GM12878 (cell line): ENCODE measurements at regions not wholly inside any gene's neighbourhood (a gene's known extent, or its start where the extent isn't known, plus 50 kb on each side); places are given as distances from the start of the nearest gene placed in this dataset.

Experiments used
- ATAC-seq: fragments of 200-7000 bp; cut with Tn5 transposase; 3 replicates; pipeline ENCODE4 v1.9.1; 2020; ENCODE audit warnings: mild to moderate bottlenecking, moderate library complexity
- BruUV-seq: library from RNA; stranded (reverse); fragments of 400-500 nt; replicated peaks from 2 replicates; lab custom pipeline; 2021; lab: Mats Ljungman, UMichigan
- CTCF ChIA-PET: fragments of 300-600 bp; sonication (Branson Sonifier 250); formaldehyde crosslinking; extraction: SDS; loops from one replicate; lab custom pipeline; 2021; ENCODE audit warnings: inconsistent platforms; lab: Yijun Ruan, JAX
- POLR2A ChIA-PET: fragments of 350-600 bp; formaldehyde crosslinking; extraction: SDS; loops from one replicate; lab custom pipeline; 2021; ENCODE audit warnings: inconsistent platforms; lab: Charles Lee
- RAD21 ChIA-PET: fragments of 300-600 bp; sonication (Branson Sonifier 250); formaldehyde crosslinking; loops from one replicate; lab custom pipeline; 2023; ENCODE audit warnings: antibody characterized with exemption; ENCODE audit not compliant: unreplicated experiment; lab: Charles Lee
- SMC1A ChIA-PET: fragments of 300-600 bp; sonication (Branson Sonifier 250); formaldehyde crosslinking; loops from one replicate; lab custom pipeline; 2023; ENCODE audit not compliant: unreplicated experiment, uncharacterized antibody; lab: Charles Lee
- DNase-seq: peaks from one replicate; pipeline ENCODE4 v3.0.0-alpha.2; 2011; ENCODE audit warnings: low read depth, low spot score
- FAIRE-seq: peaks from 3 replicates; lab custom pipeline; 2011; peaks lifted over from hg19 to GRCh38; lab: Jason Lieb, UNC
- H2AFZ ChIP-seq: 2 replicates; pipeline ENCODE4 v1.6.0; 2011; ENCODE audit warnings: low read depth, low read length, control low read depth; ENCODE audit not compliant: control insufficient read depth
- H3K27ac ChIP-seq: 2 replicates; pipeline ENCODE4 v1.5.1; 2011; ENCODE audit warnings: control low read depth; ENCODE audit not compliant: control insufficient read depth, insufficient read depth
- H3K27me3 ChIP-seq, 2 experiments: replicated peaks in 1 of 2; 2 replicates each; pipeline versions ENCODE4 v1.6.0 to v1.6.1; 2011; ENCODE audit warnings: low read length in 1 of 2; ENCODE audit not compliant: control insufficient read depth in 2 of 2, insufficient read depth in 2 of 2
- H3K36me3 ChIP-seq, 2 experiments: 2 replicates each; pipeline ENCODE4 v1.5.1; 2011; ENCODE audit warnings: low read length in 1 of 2; ENCODE audit not compliant: control insufficient read depth in 2 of 2, insufficient read depth in 2 of 2
- H3K4me1 ChIP-seq: 2 replicates; pipeline ENCODE4 v1.6.1; 2011; ENCODE audit warnings: mild to moderate bottlenecking, low read length, moderate library complexity, mixed read lengths; ENCODE audit not compliant: control insufficient read depth, insufficient read depth
- H3K4me2 ChIP-seq: 2 replicates; pipeline ENCODE4 v1.6.0; 2011; ENCODE audit warnings: control low read depth; ENCODE audit not compliant: control insufficient read depth, insufficient read depth
- H3K4me3 ChIP-seq: fragments of 200-600 bp; sonication (generic); 2 replicates; pipeline ENCODE4 v1.5.1; 2016
- H3K79me2 ChIP-seq: 2 replicates; pipeline ENCODE4 v1.6.0; 2011; ENCODE audit warnings: low read length; ENCODE audit not compliant: control insufficient read depth, insufficient read depth
- H3K9ac ChIP-seq: 2 replicates; pipeline ENCODE4 v1.8.0; 2011; ENCODE audit warnings: low read length, control low read depth, mixed read lengths; ENCODE audit not compliant: control insufficient read depth, insufficient read depth
- H3K9me3 ChIP-seq: replicated peaks from 3 replicates; pipeline ENCODE4 v1.5.1; 2011; ENCODE audit warnings: mild to moderate bottlenecking, low read length; ENCODE audit not compliant: control insufficient read depth, insufficient read depth
- H4K20me1 ChIP-seq: 2 replicates; pipeline ENCODE4 v1.6.0; 2011; ENCODE audit not compliant: control insufficient read depth, insufficient read depth
- ASH2L ChIP-seq: fragments of 300-600, 200-600 bp; sonication (generic); IDR thresholded peaks from 2 replicates; pipeline ENCODE4 v1.6.1; 2017; ENCODE audit warnings: low read depth, mild to moderate bottlenecking, borderline replicate concordance
- BMI1 ChIP-seq: fragments of 450-650 bp; IDR thresholded peaks from 2 replicates; pipeline ENCODE4 v1.6.1; 2016; ENCODE audit warnings: mild to moderate bottlenecking, moderate library complexity, borderline replicate concordance
- BRCA1 ChIP-seq: IDR thresholded peaks from 2 replicates; pipeline ENCODE4 v1.6.1; 2011; ENCODE audit warnings: low read depth, low read length, improper control_type of control experiment
- CHD4 ChIP-seq: fragments of 200-600 bp; sonication (generic); IDR thresholded peaks from 2 replicates; pipeline ENCODE4 v1.6.1; 2016; ENCODE audit warnings: mild to moderate bottlenecking
- FOXM1 ChIP-seq: IDR thresholded peaks from 2 replicates; pipeline ENCODE4 v1.6.1; 2012; ENCODE audit warnings: low read depth, mild to moderate bottlenecking, inconsistent platforms, low read length, moderate library complexity
- MYB ChIP-seq: fragments of 150-350 bp; IDR thresholded peaks from 2 replicates; pipeline ENCODE4 v1.6.1; 2014; ENCODE audit warnings: mild to moderate bottlenecking, low read depth, low read length, borderline replicate concordance
- NFXL1 ChIP-seq: fragments of 450-650 bp; IDR thresholded peaks from 2 replicates; pipeline ENCODE4 v1.6.1; 2017; ENCODE audit warnings: antibody characterized with exemption, mild to moderate bottlenecking, borderline replicate concordance
- NFYB ChIP-seq: IDR thresholded peaks from 2 replicates; pipeline ENCODE4 v1.6.1; 2011; ENCODE audit warnings: low read depth, mild to moderate bottlenecking, low read length, improper control_type of control experiment, moderate library complexity; ENCODE audit not compliant: insufficient read depth
- POLR2A ChIP-seq: IDR thresholded peaks from 2 replicates; pipeline ENCODE4 v1.6.1; 2011; ENCODE audit warnings: low read depth, mild to moderate bottlenecking, low read length
- POLR2AphosphoS2 ChIP-seq: IDR thresholded peaks from 2 replicates; pipeline ENCODE4 v1.6.1; 2011; ENCODE audit warnings: low read depth, mild to moderate bottlenecking, low read length, improper control_type of control experiment, moderate library complexity
- SMARCA5 ChIP-seq: fragments of 450-650 bp; IDR thresholded peaks from 2 replicates; pipeline ENCODE4 v1.6.1; 2017; ENCODE audit warnings: mild to moderate bottlenecking
- SPI1 ChIP-seq: IDR thresholded peaks from 2 replicates; pipeline ENCODE4 v1.6.1; 2011; ENCODE audit warnings: low read depth, mild to moderate bottlenecking, low read length, moderate library complexity, borderline replicate concordance; ENCODE audit not compliant: insufficient read depth
- SREBF2 ChIP-seq: IDR thresholded peaks from 2 replicates; pipeline ENCODE4 v1.6.1; 2012; ENCODE audit warnings: mild to moderate bottlenecking, low read length
- STAT3 ChIP-seq: IDR thresholded peaks from 2 replicates; pipeline ENCODE4 v1.6.1; 2011; ENCODE audit warnings: low read depth, low read length, improper control_type of control experiment
- TARDBP ChIP-seq: IDR thresholded peaks from 2 replicates; pipeline ENCODE4 v1.6.1; 2016; ENCODE audit warnings: borderline replicate concordance
- TCF7 ChIP-seq: IDR thresholded peaks from 2 replicates; pipeline ENCODE4 v1.6.1; 2014; ENCODE audit warnings: antibody characterized with exemption, borderline replicate concordance
- ZSCAN29 ChIP-seq: fragments of 450-650 bp; IDR thresholded peaks from 2 replicates; pipeline ENCODE4 v1.6.1; 2017; ENCODE audit warnings: mild to moderate bottlenecking, moderate library complexity
- WGBS: methylation state at CpG from one replicate; pipeline ENCODE4 v1.1.6; 2016; ENCODE audit warnings: low lambda C conversion rate; ENCODE audit not compliant: insufficient replicate concordance, insufficient coverage; ENCODE audit errors: missing lambda C conversion rate; 5-methylcytosine and 5-hydroxymethylcytosine counted together
- in situ Hi-C: fragments of 300-500 bp; cut with MboI; formaldehyde crosslinking; loops from 9 replicates; pipeline ENCODE4 v1.14.3; 2018; ENCODE audit warnings: mixed read lengths
- intact Hi-C: fragments of 100-400 bp; cut with micrococcal nuclease; formaldehyde crosslinking; loops from one replicate; pipeline ENCODE4 v1.14.2; 2022; ENCODE audit not compliant: unreplicated experiment
- TF ChIP-seq, protein P1 (sequence below): fragments of 450-650 bp; IDR thresholded peaks from 2 replicates; pipeline ENCODE4 v1.6.1; 2016; ENCODE audit warnings: mild to moderate bottlenecking
- TF ChIP-seq, protein P2 (sequence below): IDR thresholded peaks from 2 replicates; pipeline ENCODE4 v1.6.1; 2011; ENCODE audit warnings: borderline replicate concordance, low read depth, mild to moderate bottlenecking, moderate library complexity, mixed read lengths, low read length; ENCODE audit not compliant: insufficient read depth; ENCODE audit errors: extremely low read length
- TF ChIP-seq, protein P3 (sequence below): fragments of 150-350 bp; IDR thresholded peaks from 2 replicates; pipeline ENCODE4 v1.6.1; 2016; ENCODE audit warnings: low read depth, low read length

DNA sequence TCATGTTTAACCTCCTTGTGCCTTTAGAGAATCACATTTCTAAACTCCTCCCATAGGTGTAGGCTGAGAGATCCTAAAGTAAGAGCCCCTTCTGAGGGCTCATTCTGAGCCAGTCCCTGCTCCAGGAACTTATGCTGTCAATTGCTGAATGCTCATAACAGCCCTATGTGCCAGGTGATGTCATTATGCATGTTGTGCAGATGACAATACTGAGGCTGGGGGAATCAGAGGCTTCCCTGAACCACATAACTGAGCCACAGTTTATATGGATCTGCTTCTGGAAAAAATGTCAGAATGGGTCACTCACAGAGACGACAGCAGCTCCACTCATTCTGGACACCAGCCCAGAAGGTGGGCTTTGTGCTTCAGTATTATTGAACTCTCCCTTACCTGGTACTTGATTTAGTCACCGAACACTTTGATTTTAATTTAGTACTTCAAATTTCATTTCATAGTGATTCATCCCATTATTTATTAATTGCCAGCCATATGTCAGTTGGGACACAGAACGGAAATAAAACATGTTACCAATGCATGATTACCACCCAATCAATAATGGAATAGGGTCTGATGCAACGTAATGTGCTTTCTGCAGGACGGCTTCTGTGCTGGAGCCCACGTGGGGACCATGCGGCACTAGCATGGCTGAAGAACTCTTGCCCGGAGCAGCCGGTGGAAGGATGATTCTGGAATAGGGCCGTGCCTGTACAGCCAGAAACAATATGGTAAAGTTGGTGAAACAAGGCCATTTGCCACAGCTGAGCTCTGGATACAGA, 406.3 kb downstream of the IRX1 start:
- SMC1A ChIA-PET = no interaction called here
- Histone ChIP-seq H2AFZ (no peak overlapping the region), H3K27me3 (no peaks in the 10 kb centered on the region), H3K4me3 (no peak overlapping the region), H3K79me2 (no peaks in the 10 kb centered on the region), H4K20me1 (no peaks in the 10 kb centered on the region), H3K4me2 (no peak overlapping the region), H3K9me3 (no peaks in the 10 kb centered on the region; the same call in 2 of the 3 replicates), H3K9ac (no peak overlapping the region), H3K36me3 (no peaks in the 10 kb centered on the region), H3K4me1 (no peaks in the 10 kb centered on the region), H3K27ac (no peak overlapping the region)
- RAD21 ChIA-PET = no interaction called here
- WGBS = 39% methylated on average over 10 of the region's 10 CpGs
- CTCF ChIA-PET = no interaction called here
- intact Hi-C loops (no loop called here), in situ Hi-C loops (no loop called here)
- BruUV-seq = no TSS peak
- TF ChIP-seq SMARCA5 = no peak
- TF ChIP-seq, protein P1, sequence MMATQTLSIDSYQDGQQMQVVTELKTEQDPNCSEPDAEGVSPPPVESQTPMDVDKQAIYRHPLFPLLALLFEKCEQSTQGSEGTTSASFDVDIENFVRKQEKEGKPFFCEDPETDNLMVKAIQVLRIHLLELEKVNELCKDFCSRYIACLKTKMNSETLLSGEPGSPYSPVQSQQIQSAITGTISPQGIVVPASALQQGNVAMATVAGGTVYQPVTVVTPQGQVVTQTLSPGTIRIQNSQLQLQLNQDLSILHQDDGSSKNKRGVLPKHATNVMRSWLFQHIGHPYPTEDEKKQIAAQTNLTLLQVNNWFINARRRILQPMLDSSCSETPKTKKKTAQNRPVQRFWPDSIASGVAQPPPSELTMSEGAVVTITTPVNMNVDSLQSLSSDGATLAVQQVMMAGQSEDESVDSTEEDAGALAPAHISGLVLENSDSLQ = no peak
- no peak for TF ChIP-seq BMI1
- TF ChIP-seq SPI1 = no peak
- no peak for TF ChIP-seq BRCA1
- no peak for TF ChIP-seq NFXL1
- no peak for TF ChIP-seq TCF7
- TF ChIP-seq ASH2L = no peak
- TF ChIP-seq, protein P2, sequence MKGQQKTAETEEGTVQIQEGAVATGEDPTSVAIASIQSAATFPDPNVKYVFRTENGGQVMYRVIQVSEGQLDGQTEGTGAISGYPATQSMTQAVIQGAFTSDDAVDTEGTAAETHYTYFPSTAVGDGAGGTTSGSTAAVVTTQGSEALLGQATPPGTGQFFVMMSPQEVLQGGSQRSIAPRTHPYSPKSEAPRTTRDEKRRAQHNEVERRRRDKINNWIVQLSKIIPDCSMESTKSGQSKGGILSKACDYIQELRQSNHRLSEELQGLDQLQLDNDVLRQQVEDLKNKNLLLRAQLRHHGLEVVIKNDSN = no peak
- TF ChIP-seq NFYB = no peak
- TF ChIP-seq, protein P3, sequence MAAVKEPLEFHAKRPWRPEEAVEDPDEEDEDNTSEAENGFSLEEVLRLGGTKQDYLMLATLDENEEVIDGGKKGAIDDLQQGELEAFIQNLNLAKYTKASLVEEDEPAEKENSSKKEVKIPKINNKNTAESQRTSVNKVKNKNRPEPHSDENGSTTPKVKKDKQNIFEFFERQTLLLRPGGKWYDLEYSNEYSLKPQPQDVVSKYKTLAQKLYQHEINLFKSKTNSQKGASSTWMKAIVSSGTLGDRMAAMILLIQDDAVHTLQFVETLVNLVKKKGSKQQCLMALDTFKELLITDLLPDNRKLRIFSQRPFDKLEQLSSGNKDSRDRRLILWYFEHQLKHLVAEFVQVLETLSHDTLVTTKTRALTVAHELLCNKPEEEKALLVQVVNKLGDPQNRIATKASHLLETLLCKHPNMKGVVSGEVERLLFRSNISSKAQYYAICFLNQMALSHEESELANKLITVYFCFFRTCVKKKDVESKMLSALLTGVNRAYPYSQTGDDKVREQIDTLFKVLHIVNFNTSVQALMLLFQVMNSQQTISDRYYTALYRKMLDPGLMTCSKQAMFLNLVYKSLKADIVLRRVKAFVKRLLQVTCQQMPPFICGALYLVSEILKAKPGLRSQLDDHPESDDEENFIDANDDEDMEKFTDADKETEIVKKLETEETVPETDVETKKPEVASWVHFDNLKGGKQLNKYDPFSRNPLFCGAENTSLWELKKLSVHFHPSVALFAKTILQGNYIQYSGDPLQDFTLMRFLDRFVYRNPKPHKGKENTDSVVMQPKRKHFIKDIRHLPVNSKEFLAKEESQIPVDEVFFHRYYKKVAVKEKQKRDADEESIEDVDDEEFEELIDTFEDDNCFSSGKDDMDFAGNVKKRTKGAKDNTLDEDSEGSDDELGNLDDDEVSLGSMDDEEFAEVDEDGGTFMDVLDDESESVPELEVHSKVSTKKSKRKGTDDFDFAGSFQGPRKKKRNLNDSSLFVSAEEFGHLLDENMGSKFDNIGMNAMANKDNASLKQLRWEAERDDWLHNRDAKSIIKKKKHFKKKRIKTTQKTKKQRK = no peak
- TF ChIP-seq TARDBP = no peak
- no peak for TF ChIP-seq SREBF2
- no peak for TF ChIP-seq FOXM1
- TF ChIP-seq POLR2AphosphoS2 = no peak
- no peak for TF ChIP-seq CHD4
- TF ChIP-seq ZSCAN29 = no peak
- TF ChIP-seq POLR2A = no peak
- no peak for TF ChIP-seq STAT3
- no peak for TF ChIP-seq MYB
- ATAC-seq (no peak), FAIRE-seq (no peak), DNase-seq (no peak)
- POLR2A ChIA-PET = no interaction called here
